Calu3 (cell line): ENCODE measurements at regions not wholly inside any gene's neighbourhood (a gene's known extent, or its start where the extent isn't known, plus 50 kb on each side); places are given as distances from the start of the nearest gene placed in this dataset.

Experiments
- BruUV-seq: library from RNA; stranded (reverse); fragments of 400-500 nt; replicated peaks from 2 replicates; lab custom pipeline; 2021; lab: Mats Ljungman, UMichigan
- CTCF ChIA-PET: fragments of 300-600 bp; sonication (Branson Sonifier 250); formaldehyde crosslinking; loops from one replicate; lab custom pipeline; 2022; ENCODE audit warnings: antibody characterized with exemption; lab: Charles Lee
- DNase-seq: peaks from one replicate; pipeline ENCODE4 v3.0.0; 2022
- H3K27ac Mint-ChIP-seq: one replicate; pipeline ENCODE4 v1.8.0; 2022; ENCODE audit warnings: mixed read lengths; ENCODE audit not compliant: unreplicated experiment
- H3K27me3 Mint-ChIP-seq: one replicate; pipeline ENCODE4 v1.8.0; 2022; ENCODE audit warnings: mixed read lengths; ENCODE audit not compliant: unreplicated experiment
- H3K36me3 Mint-ChIP-seq: one replicate; pipeline ENCODE4 v1.8.0; 2022; ENCODE audit warnings: mild to moderate bottlenecking, moderate library complexity, mixed read lengths; ENCODE audit not compliant: insufficient read depth, unreplicated experiment
- H3K4me1 Mint-ChIP-seq: one replicate; pipeline ENCODE4 v1.8.0; 2022; ENCODE audit warnings: mild to moderate bottlenecking, low read depth, mixed read lengths; ENCODE audit not compliant: unreplicated experiment
- H3K4me3 Mint-ChIP-seq: one replicate; pipeline ENCODE4 v1.8.0; 2022; ENCODE audit warnings: mild to moderate bottlenecking, low read depth, moderate library complexity, mixed read lengths; ENCODE audit not compliant: unreplicated experiment
- H3K9me3 Mint-ChIP-seq: one replicate; pipeline ENCODE4 v1.8.0; 2022; ENCODE audit warnings: low read depth, mixed read lengths; ENCODE audit not compliant: unreplicated experiment
- CTCF ChIP-seq: fragments of 200-600 bp; IDR thresholded peaks from one replicate; pipeline ENCODE4 v1.8.0; 2022; ENCODE audit warnings: antibody characterized with exemption; ENCODE audit not compliant: unreplicated experiment
- intact Hi-C: fragments of 100-400 bp; cut with micrococcal nuclease; formaldehyde crosslinking; loops from one replicate; pipeline ENCODE4 v1.10.0; 2022; ENCODE audit not compliant: unreplicated experiment

GRCh38 chr20:52704553-52704952 lies 267.6 kb upstream of the TSHZ2 start:
- no peak for DNase-seq
- H3K9me3 Mint-ChIP-seq: peaks cover 3% of the 10 kb centered on the region
- H3K27ac Mint-ChIP-seq: no peak overlapping the region
- intact Hi-C loops: no loop called here
- BruUV-seq: no TSS peak
- no peaks in the 10 kb centered on the region for H3K36me3 Mint-ChIP-seq
- CTCF ChIA-PET: interaction anchor here (0.9 kb wide), 1 partner anchor 9 kb away, joined by 4 read pairs; no protein-coding TSS in a partner anchor
- no peak for TF ChIP-seq CTCF
- no peak overlapping the region for H3K4me3 Mint-ChIP-seq
- H3K27me3 Mint-ChIP-seq: no peaks in the 10 kb centered on the region
- no peaks in the 10 kb centered on the region for H3K4me1 Mint-ChIP-seq

- TF ChIP-seq CTCF: no peak
- BruUV-seq: no TSS peak
Observed at GRCh38 chr20:52688345-52688744, 283.8 kb upstream of the TSHZ2 start.

GRCh38 chr20:52684905-52685304 lies 287.3 kb upstream of the TSHZ2 start:
- CTCF ChIA-PET: no interaction called here
- H3K27me3 Mint-ChIP-seq: no peaks in the 10 kb centered on the region
- no peak for TF ChIP-seq CTCF
- H3K4me3 Mint-ChIP-seq: no peak overlapping the region
- no peaks in the 10 kb centered on the region for H3K36me3 Mint-ChIP-seq
- DNase-seq: no peak
- BruUV-seq: no TSS peak
- intact Hi-C loops: no loop called here
- H3K4me1 Mint-ChIP-seq: no peaks in the 10 kb centered on the region
- H3K27ac Mint-ChIP-seq: no peak overlapping the region
- peaks cover 6% of the 10 kb centered on the region for H3K9me3 Mint-ChIP-seq

More at GRCh38 chr20:52688345-52688744, 283.8 kb upstream of the TSHZ2 start:
- Mint-ChIP-seq H3K27me3 (no peaks in the 10 kb centered on the region), H3K36me3 (no peaks in the 10 kb centered on the region), H3K4me3 (no peak overlapping the region), H3K4me1 (no peaks in the 10 kb centered on the region), H3K9me3 (peaks cover 11% of the 10 kb centered on the region), H3K27ac (no peak overlapping the region)
- CTCF ChIA-PET: interaction anchor here (0.7 kb wide), 1 partner anchor 145 kb away, joined by 3 read pairs; no protein-coding TSS in a partner anchor
- intact Hi-C loops: no loop called here
- no peak for DNase-seq

- intact Hi-C loops: no loop called here
- no peaks in the 10 kb centered on the region for H3K4me1 Mint-ChIP-seq
- no peaks in the 10 kb centered on the region for H3K27me3 Mint-ChIP-seq
- H3K27ac Mint-ChIP-seq: no peak overlapping the region
- no TSS peak for BruUV-seq
- H3K4me3 Mint-ChIP-seq: no peak overlapping the region
- H3K36me3 Mint-ChIP-seq: no peaks in the 10 kb centered on the region
- CTCF ChIA-PET: no interaction called here
- no peak for DNase-seq
- H3K9me3 Mint-ChIP-seq: peaks cover 5% of the 10 kb centered on the region
- TF ChIP-seq CTCF: no peak
Observed at GRCh38 chr20:52684176-52684575, 288.0 kb upstream of the TSHZ2 start.
